A673 (cell line): ENCODE measurements at regions not wholly inside any gene's neighbourhood (a gene's known extent, or its start where the extent isn't known, plus 50 kb on each side); places are given as distances from the start of the nearest gene placed in this dataset.

Source experiments
- CTCF ChIP-seq: fragments of 300-800, 200-600 bp; sonication (generic); conservative IDR thresholded peaks from 2 replicates; pipeline ENCODE4 v1.5.1; 2017; ENCODE audit warnings: low read depth, mild to moderate bottlenecking, antibody characterized with exemption, low read length, moderate library complexity, mixed read lengths
- EZH2 ChIP-seq: fragments of 200-600 bp; sonication (generic); IDR thresholded peaks from 2 replicates; pipeline ENCODE4 v1.6.1; 2017; ENCODE audit warnings: borderline replicate concordance, low read depth, mild to moderate bottlenecking, mixed read lengths, antibody characterized with exemption, low read length; ENCODE audit not compliant: poor library complexity, severe bottlenecking

GRCh38 chr12:105955976-105956375, 182.8 kb downstream of the NUAK1 start:
- TF ChIP-seq CTCF = no peak
- no peak for TF ChIP-seq EZH2
